ENCODE measurements at regions not wholly inside any gene's neighbourhood (a gene's known extent, or its start where the extent isn't known, plus 50 kb on each side); places are given as distances from the start of the nearest gene placed in this dataset.

GRCh38 chr16:79543219-79543618 lies 57.3 kb downstream of the MAF start:
- no peak for DNase-seq (ENCODE audit: low spot score)

- DNase-seq (ENCODE audit: low spot score), result no peak
These were observed 58.2 kb downstream of the MAF start for GRCh38 chr16:79542237-79542774.

- no peak for DNase-seq (ENCODE audit: low spot score)
These were observed 59.5 kb downstream of the MAF start for GRCh38 chr16:79540825-79541595.

GRCh38 chr16:79537584-79537983 lies 63.0 kb downstream of the MAF start:
- DNase-seq (ENCODE audit: low spot score), result no peak

- DNase-seq (ENCODE audit: low spot score), result no peak
These were observed 63.6 kb downstream of the MAF start for GRCh38 chr16:79536958-79537357.

GRCh38 chr16:79535130-79535529 lies 65.4 kb downstream of the MAF start:
- DNase-seq (ENCODE audit: low spot score), result no peak

- DNase-seq (ENCODE audit: low spot score), result no peak
These were observed 66.4 kb downstream of the MAF start for GRCh38 chr16:79534143-79534542.

- DNase-seq (ENCODE audit: low spot score), result no peak
These were observed 67.2 kb downstream of the MAF start for GRCh38 chr16:79533292-79533691.

- DNase-seq (ENCODE audit: low spot score), result no peak
These were observed 67.8 kb downstream of the MAF start for GRCh38 chr16:79532785-79533184.

- no peak for DNase-seq (ENCODE audit: low spot score)
These were observed 68.3 kb downstream of the MAF start for GRCh38 chr16:79532273-79532672.

- DNase-seq (ENCODE audit: low spot score), result no peak
These were observed 72.2 kb downstream of the MAF start for GRCh38 chr16:79528338-79528737.

GRCh38 chr16:79523971-79524370 lies 76.6 kb downstream of the MAF start:
- DNase-seq (ENCODE audit: low spot score), result no peak

GRCh38 chr16:79519448-79519847 lies 81.1 kb downstream of the MAF start:
- no peak for DNase-seq (ENCODE audit: low spot score)

GRCh38 chr16:79517156-79517555 lies 83.4 kb downstream of the MAF start:
- DNase-seq (ENCODE audit: low spot score), result no peak

- DNase-seq (ENCODE audit: low spot score), result no peak
These were observed 89.7 kb downstream of the MAF start for GRCh38 chr16:79510879-79511278.

- no peak for DNase-seq (ENCODE audit: low spot score)
These were observed 90.6 kb downstream of the MAF start for GRCh38 chr16:79509906-79510305.

- DNase-seq (ENCODE audit: low spot score), result no peak
These were observed 91.3 kb downstream of the MAF start for GRCh38 chr16:79509211-79509631.

GRCh38 chr16:79508294-79508693 lies 92.2 kb downstream of the MAF start:
- no peak for DNase-seq (ENCODE audit: low spot score)

- DNase-seq (ENCODE audit: low spot score), result no peak
These were observed 95.2 kb downstream of the MAF start for GRCh38 chr16:79505344-79505743.

- no peak for DNase-seq (ENCODE audit: low spot score)
These were observed 97.0 kb downstream of the MAF start for GRCh38 chr16:79503511-79503910.

GRCh38 chr16:79501446-79501845 lies 99.1 kb downstream of the MAF start:
- DNase-seq (ENCODE audit: low spot score), result no peak

- no peak for DNase-seq (ENCODE audit: low spot score)
These were observed 99.7 kb downstream of the MAF start for GRCh38 chr16:79500866-79501265.

- DNase-seq (ENCODE audit: low spot score), result no peak
These were observed 100.3 kb downstream of the MAF start for GRCh38 chr16:79500286-79500685.

- no peak for DNase-seq (ENCODE audit: low spot score)
These were observed 101.6 kb downstream of the MAF start for GRCh38 chr16:79498928-79499327.
